SK-N-SH (cell line): ENCODE measurements at regions not wholly inside any gene's neighbourhood (a gene's known extent, or its start where the extent isn't known, plus 50 kb on each side); places are given as distances from the start of the nearest gene placed in this dataset.

Experiments
- CTCF ChIA-PET: fragments of 300-600, 350-600 bp; formaldehyde crosslinking; extraction: SDS; loops from one replicate; lab custom pipeline; 2021; lab: Yijun Ruan, JAX
- POLR2A ChIA-PET: fragments of 350-600 bp; sonication (Branson Sonifier 250); formaldehyde crosslinking; extraction: SDS; loops from one replicate; lab custom pipeline; 2020; ENCODE audit warnings: antibody characterized with exemption, inconsistent platforms; lab: Yijun Ruan, JAX
- DNase-seq: peaks from one replicate; pipeline ENCODE4 v3.0.0; 2012
- H2AFZ ChIP-seq: fragments of 200-600 bp; sonication (generic); 2 replicates; pipeline ENCODE4 v1.8.1; 2016; ENCODE audit warnings: antibody characterized with exemption, mild to moderate bottlenecking, low read depth
- H3F3A ChIP-seq: fragments of 200-600 bp; sonication (generic); replicated peaks from 2 replicates; pipeline ENCODE3; 2016; ENCODE audit warnings: antibody characterized with exemption, mild to moderate bottlenecking; ENCODE audit not compliant: insufficient read depth
- H3K27ac ChIP-seq, 2 experiments: fragments of 200-500 bp in 1 of 2; fragments of 200-600 bp in 1 of 2; sonication (Bioruptor generic) in 1 of 2; sonication (generic), shearing (Covaris generic) in 1 of 2; 2 replicates each; pipeline versions ENCODE4 v1.5.1 to v1.6.1; 2014 to 2016; ENCODE audit warnings: low read depth in 2 of 2, inconsistent platforms in 1 of 2, low read length in 1 of 2, mild to moderate bottlenecking in 1 of 2, mixed read lengths in 1 of 2
- H3K27me3 ChIP-seq: fragments of 200-600 bp; sonication (generic), shearing (Covaris generic); 2 replicates; pipeline ENCODE4 v1.6.1; 2016; ENCODE audit warnings: mixed run types; ENCODE audit not compliant: insufficient read depth
- H3K36me3 ChIP-seq, 2 experiments: fragments of 200-500 bp in 1 of 2; fragments of 200-600 bp in 1 of 2; sonication (Bioruptor generic) in 1 of 2; sonication (generic) in 1 of 2; replicated peaks in 1 of 2; 2 replicates each; pipeline versions ENCODE3 to v1.5.1; 2014 to 2016; ENCODE audit warnings: low read length in 1 of 2, mild to moderate bottlenecking in 1 of 2; ENCODE audit not compliant: insufficient read depth in 2 of 2, control insufficient read depth in 1 of 2
- H3K4me1 ChIP-seq, 2 experiments: fragments of 200-500 bp in 1 of 2; fragments of 200-600 bp in 1 of 2; sonication (Bioruptor generic) in 1 of 2; sonication (generic), shearing (Covaris generic) in 1 of 2; 2 replicates each; pipeline versions ENCODE4 v1.5.1 to v1.6.1; 2014 to 2016; ENCODE audit warnings: low read depth in 1 of 2, low read length in 1 of 2, mixed run types in 1 of 2; ENCODE audit not compliant: insufficient read depth in 2 of 2, control insufficient read depth in 1 of 2
- H3K4me2 ChIP-seq: fragments of 200-600 bp; sonication (generic), shearing (Covaris generic); 2 replicates; pipeline ENCODE4 v1.6.1; 2017; ENCODE audit warnings: mixed run types
- H3K4me3 ChIP-seq, 2 experiments: fragments of 200-500 bp in 1 of 2; fragments of 200-600 bp in 1 of 2; sonication (Bioruptor generic) in 1 of 2; sonication (generic), shearing (Covaris generic) in 1 of 2; 2 replicates each; pipeline versions ENCODE4 v1.5.1 to v1.8.1; 2014 to 2016; ENCODE audit warnings: low read depth in 2 of 2, inconsistent platforms in 1 of 2, low read length in 1 of 2, mild to moderate bottlenecking in 1 of 2, mixed read lengths in 1 of 2, moderate library complexity in 1 of 2
- H3K79me2 ChIP-seq: fragments of 200-600 bp; sonication (generic); 2 replicates; pipeline ENCODE4 v1.8.1; 2017; ENCODE audit warnings: mild to moderate bottlenecking; ENCODE audit not compliant: insufficient read depth
- H3K9ac ChIP-seq: fragments of 200-600 bp; sonication (generic); 2 replicates; pipeline ENCODE4 v1.6.1; 2017; ENCODE audit warnings: mixed run types
- H3K9me2 ChIP-seq: fragments of 200-600 bp; sonication (generic); 2 replicates; pipeline ENCODE4 v1.6.1; 2017; ENCODE audit warnings: mixed run types
- H3K9me3 ChIP-seq: fragments of 200-600 bp; sonication (generic); 2 replicates; pipeline ENCODE4 v1.6.1; 2017; ENCODE audit warnings: mixed run types, mild to moderate bottlenecking, moderate library complexity
- H4K20me1 ChIP-seq: fragments of 200-600 bp; sonication (generic); 2 replicates; pipeline ENCODE4 v1.6.1; 2017; ENCODE audit warnings: mild to moderate bottlenecking, mixed run types; ENCODE audit not compliant: insufficient read depth
- CHD2 ChIP-seq: fragments of 150-350 bp; IDR thresholded peaks from 2 replicates; pipeline ENCODE4 v1.6.1; 2018; ENCODE audit warnings: low read length; ENCODE audit not compliant: partially characterized antibody
- CTCF ChIP-seq: fragments of 200-600 bp; sonication (generic); IDR thresholded peaks from 2 replicates; pipeline ENCODE4 v1.6.1; 2017; ENCODE audit warnings: antibody characterized with exemption, mild to moderate bottlenecking, moderate library complexity
- FOSL2 ChIP-seq: IDR thresholded peaks from 2 replicates; pipeline ENCODE4 v1.4.0; 2012; ENCODE audit warnings: low read depth, mild to moderate bottlenecking, moderate library complexity, borderline replicate concordance
- FOXJ3 ChIP-seq: sonication (generic); formaldehyde crosslinking; IDR thresholded peaks from 2 replicates; pipeline ENCODE4 v1.5.1; 2020; ENCODE audit warnings: mild to moderate bottlenecking, missing genetic modification reagents
- GABPA ChIP-seq: IDR thresholded peaks from 2 replicates; pipeline ENCODE4 v1.4.0; 2012; ENCODE audit warnings: low read depth, mild to moderate bottlenecking
- JUND ChIP-seq: IDR thresholded peaks from 2 replicates; pipeline ENCODE4 v1.4.0; 2012
- MXI1 ChIP-seq: IDR thresholded peaks from 2 replicates; pipeline ENCODE4 v1.6.1; 2012; ENCODE audit warnings: mild to moderate bottlenecking, low read depth, low read length, improper control_type of control experiment
- PBX3 ChIP-seq: IDR thresholded peaks from 2 replicates; pipeline ENCODE4; 2012
- POLR2AphosphoS5 ChIP-seq: IDR thresholded peaks from 2 replicates; pipeline ENCODE4 v1.6.1; 2012; ENCODE audit warnings: low read depth, low read length
- REST ChIP-seq: IDR thresholded peaks from 2 replicates; pipeline ENCODE4 v1.6.1; 2012; ENCODE audit warnings: mild to moderate bottlenecking, low read depth, low read length, moderate library complexity
- RFX5 ChIP-seq: IDR thresholded peaks from 2 replicates; pipeline ENCODE4 v1.6.1; 2012; ENCODE audit warnings: mild to moderate bottlenecking, improper control_type of control experiment, low read length
- SIN3A ChIP-seq: IDR thresholded peaks from 2 replicates; pipeline ENCODE4 v1.6.1; 2012; ENCODE audit warnings: low read depth, mild to moderate bottlenecking, low read length, moderate library complexity, borderline replicate concordance
- SMC3 ChIP-seq: IDR thresholded peaks from 2 replicates; pipeline ENCODE4 v1.6.1; 2012; ENCODE audit warnings: low read depth, low read length, improper control_type of control experiment
- TEAD4 ChIP-seq: IDR thresholded peaks from 2 replicates; pipeline ENCODE4 v1.4.0; 2012; ENCODE audit warnings: mild to moderate bottlenecking, borderline replicate concordance; ENCODE audit not compliant: insufficient read depth
- USF1 ChIP-seq: IDR thresholded peaks from 2 replicates; pipeline ENCODE4 v1.4.0; 2012; ENCODE audit warnings: low read depth, borderline replicate concordance
- USF2 ChIP-seq: fragments of 150-350 bp; IDR thresholded peaks from 2 replicates; pipeline ENCODE4 v1.6.1; 2017; ENCODE audit warnings: antibody characterized with exemption, low read length, low read depth, borderline replicate concordance
- ZBTB33 ChIP-seq: IDR thresholded peaks from 2 replicates; pipeline ENCODE4 v1.4.0; 2012; ENCODE audit warnings: low read depth, borderline replicate concordance
- WGBS: methylation state at CpG from one replicate; pipeline ENCODE4 v1.1.6; 2017; ENCODE audit warnings: low lambda C conversion rate; 5-methylcytosine and 5-hydroxymethylcytosine counted together

- TF ChIP-seq REST = no peak
- no peak for TF ChIP-seq RFX5
- TF ChIP-seq POLR2AphosphoS5 = no peak
- TF ChIP-seq CHD2 = no peak
- no peak for TF ChIP-seq TEAD4
- no peak for TF ChIP-seq SMC3
- TF ChIP-seq CTCF = no peak
- TF ChIP-seq GABPA = no peak
- TF ChIP-seq FOSL2 = no peak
Observed at GRCh38 chr2:234254783-234255521, 204.4 kb downstream of the SPP2 start (continued).

GRCh38 chr2:234252772-234253171 is 202.3 kb downstream of the SPP2 start:
- Histone ChIP-seq H3K4me1 (peaks cover 0 to 37% of the 10 kb centered on the region in 2 experiments), H3K36me3 (no peaks in the 10 kb centered on the region), H3K79me2 (no peaks in the 10 kb centered on the region), H2AFZ (no peak overlapping the region), H3K27ac (peak overlapping the region in 1 of 2 experiments; percentile 98; a peak in 3 of 4 replicates), H3F3A (peaks cover 42% of the 10 kb centered on the region), H3K4me2 (no peak overlapping the region; the same call in 1 of the 2 replicates), H3K4me3 (no peak overlapping the region), H3K9me3 (no peaks in the 10 kb centered on the region), H3K27me3 (no peaks in the 10 kb centered on the region), H3K9me2 (no peaks in the 10 kb centered on the region), H4K20me1 (no peaks in the 10 kb centered on the region), H3K9ac (no peak overlapping the region)
- CTCF ChIA-PET = interaction anchor here (1.9 kb wide), 1 partner anchor 36 kb away, joined by 6 read pairs; no protein-coding TSS in a partner anchor
- POLR2A ChIA-PET = no interaction called here
- 94% methylated on average over 7 of the region's 7 CpGs for WGBS
- no peak for DNase-seq
- TF ChIP-seq SIN3A = no peak
- TF ChIP-seq SMC3 = no peak
- no peak for TF ChIP-seq USF2
- TF ChIP-seq USF1 = no peak
- TF ChIP-seq CHD2 = no peak
- TF ChIP-seq MXI1 = no peak
- no peak for TF ChIP-seq ZBTB33
- no peak for TF ChIP-seq PBX3
- TF ChIP-seq FOXJ3 (CRISPR knock-in tag) = no peak
- TF ChIP-seq JUND = no peak
